NCI-H2029 (cell line): ENCODE measurements at regions not wholly inside any gene's neighbourhood (a gene's known extent, or its start where the extent isn't known, plus 50 kb on each side); places are given as distances from the start of the nearest gene placed in this dataset.

Experiments
- DNase-seq: peaks from one replicate; lab custom pipeline; 2025; lab: John Stamatoyannopoulos, UW

GRCh38 chr1:14443164-14443787, 155.2 kb upstream of the KAZN start:
- no peak for DNase-seq

- DNase-seq, result no peak
Measured at GRCh38 chr1:14451217-14451616, 147.3 kb upstream of the KAZN start.

- DNase-seq, result no peak
Measured at GRCh38 chr1:14452551-14452950, 145.9 kb upstream of the KAZN start.

- DNase-seq, result no peak
Measured at GRCh38 chr1:14460173-14460572, 138.3 kb upstream of the KAZN start.

GRCh38 chr1:14462851-14463250, 135.6 kb upstream of the KAZN start:
- no peak for DNase-seq

GRCh38 chr1:14466006-14466405, 132.5 kb upstream of the KAZN start:
- DNase-seq, result no peak

GRCh38 chr1:14467112-14467511, 131.4 kb upstream of the KAZN start:
- DNase-seq, result no peak

- no peak for DNase-seq
Measured at GRCh38 chr1:14468751-14469150, 129.7 kb upstream of the KAZN start.

GRCh38 chr1:14470802-14471201, 127.7 kb upstream of the KAZN start:
- DNase-seq, result no peak

- no peak for DNase-seq
Measured at GRCh38 chr1:14474856-14475255, 123.6 kb upstream of the KAZN start.

GRCh38 chr1:14476170-14476955, 122.1 kb upstream of the KAZN start:
- no peak for DNase-seq

GRCh38 chr1:14478120-14478519, 120.4 kb upstream of the KAZN start:
- no peak for DNase-seq

- DNase-seq, result no peak
Measured at GRCh38 chr1:14479865-14480264, 118.6 kb upstream of the KAZN start.

GRCh38 chr1:14482784-14483450, 115.6 kb upstream of the KAZN start:
- DNase-seq, result no peak

GRCh38 chr1:14485285-14485684, 113.2 kb upstream of the KAZN start:
- no peak for DNase-seq

- DNase-seq, result no peak
Measured at GRCh38 chr1:14486401-14487201, 111.9 kb upstream of the KAZN start.

GRCh38 chr1:14487671-14488070, 110.8 kb upstream of the KAZN start:
- no peak for DNase-seq

- no peak for DNase-seq
Measured at GRCh38 chr1:14494911-14495310, 103.6 kb upstream of the KAZN start.

- no peak for DNase-seq
Measured at GRCh38 chr1:14495381-14495780, 103.1 kb upstream of the KAZN start.

- no peak for DNase-seq
Measured at GRCh38 chr1:14495996-14496395, 102.5 kb upstream of the KAZN start.

GRCh38 chr1:14498839-14499238, 99.6 kb upstream of the KAZN start:
- no peak for DNase-seq

GRCh38 chr1:14499312-14500040, 99.0 kb upstream of the KAZN start:
- no peak for DNase-seq
